Body of pancreas (tissue), 4 donors: ENCODE measurements at regions not wholly inside any gene's neighbourhood (a gene's known extent, or its start where the extent isn't known, plus 50 kb on each side); places are given as distances from the start of the nearest gene placed in this dataset.

Experiments
- ATAC-seq: fragments of 150-250 bp; one replicate; pipeline ENCODE4 v1.9.1; 2016
- DNase-seq, 4 donors: peaks; one replicate each; pipeline ENCODE4 v3.0.0-alpha.2; 2019
- H3K27ac ChIP-seq, 4 donors: fragments of 200-600 bp; sonication (generic); 1 replicate in 3 of 4; 2 replicates in 1 of 4; pipeline versions ENCODE4 v1.5.1 to v1.6.1; 2016 to 2019; ENCODE audit warnings: mild to moderate bottlenecking in 1 of 4, mixed read lengths in 1 of 4, moderate library complexity in 1 of 4
- H3K27me3 ChIP-seq, 2 donors: fragments of 200-600 bp; sonication (generic); one replicate each; pipeline ENCODE4 v1.6.0; 2016; ENCODE audit warnings: mild to moderate bottlenecking in 1 of 2
- H3K36me3 ChIP-seq, 2 donors: fragments of 200-600 bp; sonication (generic); replicated peaks in 1 of 2; 2 replicates each; pipeline ENCODE4 v1.5.1; 2016; ENCODE audit warnings: low read depth in 2 of 2; ENCODE audit not compliant: insufficient read depth in 1 of 2
- H3K4me1 ChIP-seq: fragments of 200-600 bp; sonication (generic); one replicate; pipeline ENCODE4 v1.6.0; 2016
- H3K4me3 ChIP-seq, 2 donors: fragments of 200-600 bp; sonication (generic); 1 replicate in 1 of 2; 2 replicates in 1 of 2; pipeline ENCODE4 v1.5.1; 2016 to 2019
- H3K9me3 ChIP-seq, 3 donors: fragments of 200-600 bp; sonication (generic); 1 replicate in 2 of 3; 2 replicates in 1 of 3; pipeline ENCODE4 v1.5.1; 2016
- POLR2A ChIP-seq, 3 donors: fragments of 450-650 bp; IDR thresholded peaks; one replicate each; pipeline ENCODE4 v1.6.1; 2016; ENCODE audit warnings: antibody characterized with exemption in 3 of 3, mild to moderate bottlenecking in 2 of 3
- WGBS, 2 donors: methylation state at CpG; one replicate each; pipeline ENCODE4 v1.1.5; 2017; 5-methylcytosine and 5-hydroxymethylcytosine counted together
- intact Hi-C: fragments of 100-400 bp; cut with DNase I; formaldehyde crosslinking; loops from one replicate; pipeline ENCODE4 v1.15.1; 2023
- TF ChIP-seq, protein P1 (sequence below), 7 experiments: fragments of 450-650 bp in 4 of 7; fragments of 200-600 bp in 3 of 7; sonication (generic) in 3 of 7; IDR thresholded peaks; one replicate each; pipeline ENCODE4 v1.5.1; 2016 to 2019; ENCODE audit warnings: antibody characterized with exemption in 7 of 7

DNA sequence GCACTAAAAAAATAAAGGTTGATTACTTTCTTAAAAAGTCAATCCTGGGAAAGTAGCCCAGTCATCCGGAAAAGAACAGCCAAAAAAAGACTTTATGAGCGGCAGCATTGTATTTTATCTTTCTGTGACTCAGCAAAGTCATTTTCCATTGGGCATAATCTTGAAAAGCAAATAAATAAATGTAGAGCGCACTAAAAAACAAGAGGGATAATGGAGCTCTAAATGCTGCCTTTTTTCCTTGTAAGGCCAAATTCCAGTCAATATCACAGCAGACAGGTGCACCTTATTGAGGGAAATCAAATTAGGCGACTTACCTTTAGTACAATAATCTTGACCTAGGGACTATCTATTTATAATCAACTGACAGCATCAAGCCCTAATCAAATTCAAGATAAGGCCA is 266.8 kb downstream of the MTRR start:
- intact Hi-C loops, result no loop called here
- Histone ChIP-seq H3K9me3 (no peaks in the 10 kb centered on the region), H3K4me3 (no peak overlapping the region), H3K36me3 (no peaks in the 10 kb centered on the region), H3K27me3 (no peaks in the 10 kb centered on the region), H3K27ac (no peak overlapping the region), H3K4me1 (no peaks in the 10 kb centered on the region)
- DNase-seq (no peak), ATAC-seq (no peak)
- TF ChIP-seq, protein P1, sequence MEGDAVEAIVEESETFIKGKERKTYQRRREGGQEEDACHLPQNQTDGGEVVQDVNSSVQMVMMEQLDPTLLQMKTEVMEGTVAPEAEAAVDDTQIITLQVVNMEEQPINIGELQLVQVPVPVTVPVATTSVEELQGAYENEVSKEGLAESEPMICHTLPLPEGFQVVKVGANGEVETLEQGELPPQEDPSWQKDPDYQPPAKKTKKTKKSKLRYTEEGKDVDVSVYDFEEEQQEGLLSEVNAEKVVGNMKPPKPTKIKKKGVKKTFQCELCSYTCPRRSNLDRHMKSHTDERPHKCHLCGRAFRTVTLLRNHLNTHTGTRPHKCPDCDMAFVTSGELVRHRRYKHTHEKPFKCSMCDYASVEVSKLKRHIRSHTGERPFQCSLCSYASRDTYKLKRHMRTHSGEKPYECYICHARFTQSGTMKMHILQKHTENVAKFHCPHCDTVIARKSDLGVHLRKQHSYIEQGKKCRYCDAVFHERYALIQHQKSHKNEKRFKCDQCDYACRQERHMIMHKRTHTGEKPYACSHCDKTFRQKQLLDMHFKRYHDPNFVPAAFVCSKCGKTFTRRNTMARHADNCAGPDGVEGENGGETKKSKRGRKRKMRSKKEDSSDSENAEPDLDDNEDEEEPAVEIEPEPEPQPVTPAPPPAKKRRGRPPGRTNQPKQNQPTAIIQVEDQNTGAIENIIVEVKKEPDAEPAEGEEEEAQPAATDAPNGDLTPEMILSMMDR (IDR thresholded peaks at IDR 0.05), result no peak
- TF ChIP-seq POLR2A (IDR thresholded peaks at IDR 0.05), result no peak
- WGBS, 2 donors, result 28 to 30% methylated on average over 4 of the region's 4 CpGs

DNA sequence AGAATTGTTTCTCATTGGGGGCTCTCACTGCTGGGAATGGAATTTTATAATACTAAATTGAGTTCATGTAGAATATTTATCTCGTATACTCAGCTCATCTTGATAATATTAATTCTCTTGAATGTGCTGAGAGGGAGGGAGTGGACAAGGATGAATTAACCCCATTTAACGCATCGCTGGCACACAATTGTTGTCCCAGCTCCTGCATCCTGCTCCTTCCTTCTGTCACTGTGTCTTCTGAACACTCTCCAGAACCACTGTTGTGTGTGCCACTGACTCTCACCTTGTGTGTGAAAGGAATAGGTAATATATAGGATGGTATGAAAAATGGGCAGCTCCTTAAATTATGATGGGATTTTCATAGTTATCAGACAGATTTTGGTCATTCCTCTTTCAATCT is 267.3 kb downstream of the MTRR start:
- TF ChIP-seq POLR2A (IDR thresholded peaks at IDR 0.05), result no peak
- TF ChIP-seq, protein P1 (IDR thresholded peaks at IDR 0.05), result no peak
- no peak for DNase-seq
- no peaks in the 10 kb centered on the region for H3K9me3 ChIP-seq
- no peak overlapping the region for H3K4me3 ChIP-seq
- intact Hi-C loops, result no loop called here
- H3K36me3 ChIP-seq, result no peaks in the 10 kb centered on the region
- WGBS, 2 donors, result 71 to 76% methylated on average over 3 of the region's 3 CpGs
- no peaks in the 10 kb centered on the region for H3K27me3 ChIP-seq
- H3K4me1 ChIP-seq, result no peaks in the 10 kb centered on the region
- no peak overlapping the region for H3K27ac ChIP-seq
- ATAC-seq, result no peak

DNA sequence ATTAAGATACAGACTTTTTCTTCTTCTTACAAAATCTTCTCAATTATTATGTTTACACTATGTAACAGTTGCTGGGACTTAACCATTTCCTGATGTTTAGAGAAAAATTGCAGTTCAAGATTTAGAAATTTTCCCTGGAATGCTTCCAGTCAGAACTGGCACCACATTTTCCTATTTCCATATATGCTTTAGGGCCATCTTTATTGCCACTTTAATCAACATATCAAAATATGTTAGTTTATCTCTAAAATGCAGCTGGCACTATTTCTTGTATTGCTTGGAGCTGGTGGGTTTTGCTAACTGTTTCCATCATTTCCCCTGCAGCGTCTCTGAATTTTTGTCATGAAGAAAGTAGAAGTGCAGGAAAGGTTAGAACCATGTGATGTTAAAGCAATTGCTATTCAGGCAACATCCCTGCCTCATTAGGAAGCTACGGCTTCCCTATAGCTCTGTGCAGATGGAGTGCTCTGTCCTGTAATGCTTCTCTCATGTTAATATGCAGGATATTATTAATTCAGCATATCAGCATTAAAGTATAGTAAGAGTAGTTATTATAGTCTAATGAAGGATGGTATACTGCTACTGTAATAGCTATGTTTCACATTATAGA is 269.1 kb downstream of the MTRR start:
- Histone ChIP-seq H3K27ac (no peak overlapping the region), H3K36me3 (no peaks in the 10 kb centered on the region), H3K9me3 (no peaks in the 10 kb centered on the region), H3K27me3 (no peaks in the 10 kb centered on the region), H3K4me1 (no peaks in the 10 kb centered on the region), H3K4me3 (no peak overlapping the region)
- no peak for TF ChIP-seq POLR2A (IDR thresholded peaks at IDR 0.05)
- TF ChIP-seq, protein P1 (IDR thresholded peaks at IDR 0.05), result no peak
- intact Hi-C loops, result no loop called here
- WGBS, 2 donors, result 71 to 74% methylated on average over 2 of the region's 2 CpGs
- ATAC-seq, result no peak
- DNase-seq, result no peak

DNA sequence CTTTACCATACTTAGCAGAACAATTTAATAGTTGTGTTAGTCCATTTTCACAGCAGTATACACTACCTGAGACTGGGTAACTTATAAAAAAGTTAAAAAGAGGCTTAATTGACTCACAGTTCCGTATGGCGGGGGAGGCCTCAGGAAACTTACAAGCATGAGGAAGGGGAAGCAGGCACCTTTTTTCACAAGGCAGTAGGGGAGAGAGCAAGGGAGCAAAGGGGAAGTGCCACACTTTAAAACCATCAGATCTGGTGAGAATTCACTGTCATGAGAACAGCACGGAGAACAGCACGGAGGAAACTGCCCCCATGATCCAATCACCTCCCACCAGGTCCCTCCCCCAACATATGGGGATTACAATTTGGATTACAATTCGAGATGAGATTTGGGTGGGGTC is 269.9 kb downstream of the MTRR start:
- DNase-seq, result no peak
- intact Hi-C loops, result no loop called here
- Histone ChIP-seq H3K4me3 (no peak overlapping the region), H3K27ac (no peak overlapping the region), H3K36me3 (no peaks in the 10 kb centered on the region), H3K9me3 (no peaks in the 10 kb centered on the region), H3K27me3 (no peaks in the 10 kb centered on the region), H3K4me1 (no peaks in the 10 kb centered on the region)
- WGBS, 2 donors, result 68 to 71% methylated on average over 5 of the region's 5 CpGs
- TF ChIP-seq, protein P1 (IDR thresholded peaks at IDR 0.05), result no peak
- no peak for TF ChIP-seq POLR2A (IDR thresholded peaks at IDR 0.05)
- no peak for ATAC-seq

DNA sequence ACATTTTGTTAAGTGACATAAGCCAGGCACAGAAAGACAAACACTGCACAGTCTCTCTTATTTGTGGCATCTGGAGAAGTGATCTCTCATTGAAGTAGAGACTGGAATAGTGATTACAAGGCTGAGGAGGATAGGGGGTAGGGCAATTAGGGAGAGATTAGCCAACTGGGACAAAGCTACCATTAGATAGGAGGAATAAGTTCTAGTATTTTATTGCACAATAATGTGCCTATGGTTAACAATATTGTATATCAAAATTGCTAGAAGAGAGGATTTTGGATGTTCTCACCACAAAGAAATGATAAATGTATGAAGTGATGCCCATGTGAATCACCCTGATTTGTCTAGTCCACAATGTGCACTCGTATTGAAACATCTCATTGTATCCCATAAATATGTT is 281.8 kb downstream of the MTRR start:
- no peak for DNase-seq
- Histone ChIP-seq H3K4me3 (no peak overlapping the region), H3K27ac (no peak overlapping the region), H3K9me3 (no peaks in the 10 kb centered on the region), H3K4me1 (no peaks in the 10 kb centered on the region), H3K27me3 (no peaks in the 10 kb centered on the region), H3K36me3 (no peaks in the 10 kb centered on the region)
- TF ChIP-seq POLR2A (IDR thresholded peaks at IDR 0.05), result no peak
- TF ChIP-seq, protein P1 (IDR thresholded peaks at IDR 0.05), result no peak
- 59 to 90% methylated on average over 1 of the region's 1 CpG for WGBS, 2 donors
- ATAC-seq, result no peak
- intact Hi-C loops, result no loop called here
